ENCODE measurements at regions not wholly inside any gene's neighbourhood (a gene's known extent, or its start where the extent isn't known, plus 50 kb on each side); places are given as distances from the start of the nearest gene placed in this dataset.

- no peak for TF ChIP-seq CTCF (IDR thresholded peaks at IDR 0.05; ENCODE audit: low read depth, low read length)
- peak; percentile 27 to 65 for DNase-seq (ENCODE audit: low read depth in 2 of 2)
- no peak overlapping the region for H3K4me3 ChIP-seq (replicated peaks in 1 of 2; ENCODE audit: low read depth in 2 of 2, low read length in 2 of 2)
Observed at GRCh38 chr2:75277111-75277510, 77.8 kb upstream of the TACR1 start.

- TF ChIP-seq CTCF (IDR thresholded peaks at IDR 0.05; ENCODE audit: low read depth, low read length) = no peak
- no peak overlapping the region for H3K4me3 ChIP-seq (replicated peaks in 1 of 2; ENCODE audit: low read depth in 2 of 2, low read length in 2 of 2)
- peak; percentile 36 to 69 for DNase-seq (ENCODE audit: low read depth in 2 of 2)
Observed at GRCh38 chr2:75276093-75277029, 77.0 kb upstream of the TACR1 start.

- no peak overlapping the region for H3K4me3 ChIP-seq (replicated peaks in 1 of 2; ENCODE audit: low read depth in 2 of 2, low read length in 2 of 2)
- TF ChIP-seq CTCF (IDR thresholded peaks at IDR 0.05; ENCODE audit: low read depth, low read length) = no peak
Observed at GRCh38 chr2:75274936-75275335, 75.6 kb upstream of the TACR1 start.

GRCh38 chr2:75268112-75268511, 68.8 kb upstream of the TACR1 start:
- H3K4me3 ChIP-seq (replicated peaks in 1 of 2; ENCODE audit: low read depth in 2 of 2, low read length in 2 of 2) = no peak overlapping the region
- DNase-seq (ENCODE audit: low read depth in 2 of 2) = peak in 1 of 2 donors; percentile 19
- TF ChIP-seq CTCF (IDR thresholded peaks at IDR 0.05; ENCODE audit: low read depth, low read length) = no peak

More at GRCh38 chr2:75274936-75275335, 75.6 kb upstream of the TACR1 start:
- DNase-seq (ENCODE audit: low read depth in 2 of 2) = no peak

GRCh38 chr2:75261923-75262322, 62.6 kb upstream of the TACR1 start:
- TF ChIP-seq CTCF (IDR thresholded peaks at IDR 0.05; ENCODE audit: low read depth, low read length) = no peak
- no peak for DNase-seq (ENCODE audit: low read depth in 2 of 2)
- no peak overlapping the region for H3K4me3 ChIP-seq (replicated peaks in 1 of 2; ENCODE audit: low read depth in 2 of 2, low read length in 2 of 2)

- H3K4me3 ChIP-seq (replicated peaks in 1 of 2; ENCODE audit: low read depth in 2 of 2, low read length in 2 of 2) = no peak overlapping the region
- no peak for DNase-seq (ENCODE audit: low read depth in 2 of 2)
- no peak for TF ChIP-seq CTCF (IDR thresholded peaks at IDR 0.05; ENCODE audit: low read depth, low read length)
Observed at GRCh38 chr2:75260946-75261345, 61.6 kb upstream of the TACR1 start.

Measured in cardiac fibroblast (primary cell).